ENCODE measurements at regions not wholly inside any gene's neighbourhood (a gene's known extent, or its start where the extent isn't known, plus 50 kb on each side); places are given as distances from the start of the nearest gene placed in this dataset.

- no peak for TF ChIP-seq HMBOX1 (IDR thresholded peaks at IDR 0.05)
Measured at GRCh38 chr16:35142809-35143192, 1683.4 kb downstream of the TP53TG3F start (continued).

GRCh38 chr16:35144212-35144932 is 1685.0 kb downstream of the TP53TG3F start:
- ChIA-PET POLR2A (no interaction called here), CTCF (ENCODE audit: low intra/inter-chr PET ratio) (no interaction called here)
- no peak for FAIRE-seq
- H3K36me3 ChIP-seq (ENCODE audit: control insufficient read depth, insufficient read depth, low read length) = no peaks in the 10 kb centered on the region
- DNase-seq (ENCODE audit: extremely low read depth in 1 of 4, low spot score in 3 of 4) = no peak
- H3K9ac ChIP-seq (ENCODE audit: insufficient read depth in 1 of 2, low read depth in 2 of 2, low read length in 2 of 2) = no peak overlapping the region
- intact Hi-C loops (cut with micrococcal nuclease) (no loop called here), in situ Hi-C loops (cut with MboI) (loop anchor here (5.0 kb wide), 1 partner anchor 363 kb away; no protein-coding TSS in a partner anchor)
- H3K9me1 ChIP-seq (ENCODE audit: control insufficient read depth, insufficient read depth, low read length) = no peaks in the 10 kb centered on the region
- H3K27me3 ChIP-seq (ENCODE audit: control insufficient read depth in 2 of 2, insufficient read depth in 2 of 2, low read length in 2 of 2) = no peaks in the 10 kb centered on the region
- H3K4me1 ChIP-seq (replicated peaks in 1 of 2; ENCODE audit: control insufficient read depth in 2 of 2, insufficient read depth in 2 of 2, low read length in 2 of 2) = no peaks in the 10 kb centered on the region
- no peaks in the 10 kb centered on the region for H3K79me2 ChIP-seq (ENCODE audit: control insufficient read depth, insufficient read depth, low read length)
- no peak overlapping the region for H3K4me2 ChIP-seq (ENCODE audit: insufficient read depth, low read length)
- H3K27ac ChIP-seq (ENCODE audit: extremely low read depth, low read depth, low read length) = no peak overlapping the region
- no peak for ATAC-seq
- no peak overlapping the region for H2AFZ ChIP-seq (ENCODE audit: low read depth, low read length)
- TF ChIP-seq ETS1 (conservative IDR thresholded peaks at IDR 0.05; ENCODE audit: control insufficient read depth, low read depth, low read length) (no peak), KLF13 (tag; IDR thresholded peaks at IDR 0.05; ENCODE audit: borderline replicate concordance, low read depth) (no peak), CEBPG (CRISPR knock-in tag; IDR thresholded peaks at IDR 0.05) (no peak), CEBPG (tag; conservative IDR thresholded peaks at IDR 0.05 in 1 of 2, IDR thresholded peaks at IDR 0.05 in 1 of 2) (no peak), TOE1 (IDR thresholded peaks at IDR 0.05; ENCODE audit: borderline replicate concordance) (no peak), TOE1 (CRISPR knock-in tag; IDR thresholded peaks at IDR 0.05; ENCODE audit: borderline replicate concordance, low read depth) (no peak), KDM1A (IDR thresholded peaks at IDR 0.05) (no peak), MEIS2 (IDR thresholded peaks at IDR 0.05; ENCODE audit: partially characterized antibody) (no peak)
- BruUV-seq (replicated peaks) = no TSS peak
- no peak overlapping the region for H3K4me3 ChIP-seq
- WGBS (ENCODE audit: insufficient coverage, low coverage, missing lambda C conversion rate) = 2% methylated on average over 16 of the region's 22 CpGs
- no peaks in the 10 kb centered on the region for H3K9me3 ChIP-seq (replicated peaks; ENCODE audit: control insufficient read depth, insufficient read depth, low read depth, low read length)
- no peaks in the 10 kb centered on the region for H4K20me1 ChIP-seq (replicated peaks; ENCODE audit: control insufficient read depth, insufficient read depth, low read length)

Data from K562 (cell line).